ENCODE measurements at regions not wholly inside any gene's neighbourhood (a gene's known extent, or its start where the extent isn't known, plus 50 kb on each side); places are given as distances from the start of the nearest gene placed in this dataset.

- no peak for TF ChIP-seq CTCF (IDR thresholded peaks at IDR 0.05; ENCODE audit: low read depth, low read length)
- no peak for TF ChIP-seq EZH2phosphoT487 (IDR thresholded peaks at IDR 0.05; ENCODE audit: low read depth)
Measured at GRCh38 chr15:92831336-92831654, 68.8 kb upstream of the CHD2 start.

Measured in OCI-LY3 (cell line).